Endothelial cell of umbilical vein (primary cell): ENCODE measurements at regions not wholly inside any gene's neighbourhood (a gene's known extent, or its start where the extent isn't known, plus 50 kb on each side); places are given as distances from the start of the nearest gene placed in this dataset.

ENCODE experiments used
- CTCF ChIP-seq, 2 donors: IDR thresholded peaks; 1 replicate in 1 of 2; 2 replicates in 1 of 2; pipeline ENCODE4 v1.5.1; 2011; ENCODE audit warnings: low read length in 2 of 2, mild to moderate bottlenecking in 2 of 2, moderate library complexity in 2 of 2, control low read depth in 1 of 2, inconsistent platforms in 1 of 2, low read depth in 1 of 2; ENCODE audit not compliant: insufficient read depth in 1 of 2; ENCODE audit errors: extremely low read depth in 1 of 2
- TF ChIP-seq, protein P1 (sequence below): IDR thresholded peaks from 2 replicates; pipeline ENCODE4 v1.6.1; 2011; ENCODE audit not compliant: insufficient read depth, insufficient read length

GRCh38 chr20:55116598-55116997 is 641.2 kb downstream of the DOK5 start:
- TF ChIP-seq CTCF (IDR thresholded peaks at IDR 0.05; ENCODE audit: extremely low read depth in 1 of 2, insufficient read depth in 1 of 2, low read depth in 1 of 2, low read length in 2 of 2) = no peak
- TF ChIP-seq, protein P1, sequence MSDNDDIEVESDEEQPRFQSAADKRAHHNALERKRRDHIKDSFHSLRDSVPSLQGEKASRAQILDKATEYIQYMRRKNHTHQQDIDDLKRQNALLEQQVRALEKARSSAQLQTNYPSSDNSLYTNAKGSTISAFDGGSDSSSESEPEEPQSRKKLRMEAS = no peak
